Neural progenitor cell (in vitro differentiated cells): ENCODE measurements at regions not wholly inside any gene's neighbourhood (a gene's known extent, or its start where the extent isn't known, plus 50 kb on each side); places are given as distances from the start of the nearest gene placed in this dataset.
A peak's percentile ranks its signal among the peaks of the same experiment; 100 is the strongest.
"Not testable (repeated sequence)": the region's sequence is repeated elsewhere in the genome, so short reads cannot be mapped to it uniquely, and the experiment has no call there.

Experiments
- DNase-seq: peaks from one replicate; pipeline ENCODE4 v3.0.0-alpha.2; 2016; ENCODE audit warnings: low spot score
- H2AFZ ChIP-seq: fragments of 200-600 bp; sonication (generic); replicated peaks from 2 replicates; pipeline ENCODE4 v1.6.1; 2016; ENCODE audit warnings: antibody characterized with exemption
- H3F3A ChIP-seq: fragments of 200-600 bp; sonication (generic); 2 replicates; pipeline ENCODE4 v1.6.1; 2016; ENCODE audit warnings: antibody characterized with exemption, low read depth
- H3K27ac ChIP-seq: fragments of 200-600 bp; sonication (generic); 2 replicates; pipeline ENCODE4 v1.5.1; 2016; ENCODE audit warnings: mild to moderate bottlenecking
- H3K27me3 ChIP-seq: fragments of 200-600 bp; sonication (generic); 2 replicates; pipeline ENCODE4 v1.6.1; 2016; ENCODE audit warnings: mild to moderate bottlenecking, moderate library complexity
- H3K36me3 ChIP-seq: fragments of 200-600 bp; sonication (generic); 2 replicates; pipeline ENCODE4 v1.5.1; 2016
- H3K4me1 ChIP-seq: fragments of 200-600 bp; sonication (generic); 2 replicates; pipeline ENCODE4 v1.6.1; 2016; ENCODE audit warnings: mixed run types
- H3K4me2 ChIP-seq: fragments of 200-600 bp; sonication (generic); 2 replicates; pipeline ENCODE4 v1.6.1; 2016
- H3K4me3 ChIP-seq: fragments of 200-600 bp; sonication (generic); 2 replicates; pipeline ENCODE4 v1.5.1; 2016
- H3K79me2 ChIP-seq: fragments of 200-600 bp; sonication (generic); 2 replicates; pipeline ENCODE4 v1.6.1; 2016; ENCODE audit warnings: low read depth
- H3K9ac ChIP-seq: fragments of 200-600 bp; sonication (generic); 2 replicates; pipeline ENCODE4 v1.6.1; 2016
- H3K9me3 ChIP-seq: fragments of 200-600 bp; sonication (generic); 2 replicates; pipeline ENCODE4 v1.5.1; 2016; ENCODE audit warnings: low read depth
- H4K20me1 ChIP-seq: fragments of 200-600 bp; sonication (generic); 2 replicates; pipeline ENCODE4 v1.6.1; 2016; ENCODE audit warnings: low read depth
- H3K27ac Mint-ChIP-seq: 3 replicates; pipeline ENCODE4 v1.8.0; 2021; ENCODE audit warnings: mixed read lengths
- H3K27me3 Mint-ChIP-seq: 2 replicates; pipeline ENCODE4 v1.8.0; 2022; ENCODE audit warnings: low read depth, mild to moderate bottlenecking, inconsistent platforms, moderate library complexity, mixed read lengths; ENCODE audit not compliant: insufficient read depth
- H3K36me3 Mint-ChIP-seq: 3 replicates; pipeline ENCODE4 v1.8.0; 2021; ENCODE audit warnings: mixed read lengths
- H3K4me1 Mint-ChIP-seq: 3 replicates; pipeline ENCODE4 v1.8.0; 2021; ENCODE audit warnings: mixed read lengths
- H3K4me3 Mint-ChIP-seq: 3 replicates; pipeline ENCODE4 v1.8.0; 2021; ENCODE audit warnings: mild to moderate bottlenecking, moderate library complexity, mixed read lengths
- H3K9me3 Mint-ChIP-seq: 3 replicates; pipeline ENCODE4 v1.8.0; 2020; ENCODE audit warnings: mixed read lengths
- CTCF ChIP-seq: fragments of 200-600 bp; sonication (generic); IDR thresholded peaks from 2 replicates; pipeline ENCODE4 v1.5.1; 2017; ENCODE audit warnings: antibody characterized with exemption, mild to moderate bottlenecking
- EZH2 ChIP-seq: fragments of 200-600 bp; sonication (generic); IDR thresholded peaks from 2 replicates; pipeline ENCODE4 v1.6.1; 2017; ENCODE audit warnings: antibody characterized with exemption, mild to moderate bottlenecking, moderate library complexity
- EZH2phosphoT487 ChIP-seq: fragments of 200-600 bp; sonication (generic); IDR thresholded peaks from 2 replicates; pipeline ENCODE4 v1.6.1; 2017; ENCODE audit warnings: antibody characterized with exemption

GRCh38 chr1:68777851-68778250 is 281.0 kb upstream of the DEPDC1 start:
- H3K36me3 Mint-ChIP-seq: peaks cover 2% of the 10 kb centered on the region

DNA sequence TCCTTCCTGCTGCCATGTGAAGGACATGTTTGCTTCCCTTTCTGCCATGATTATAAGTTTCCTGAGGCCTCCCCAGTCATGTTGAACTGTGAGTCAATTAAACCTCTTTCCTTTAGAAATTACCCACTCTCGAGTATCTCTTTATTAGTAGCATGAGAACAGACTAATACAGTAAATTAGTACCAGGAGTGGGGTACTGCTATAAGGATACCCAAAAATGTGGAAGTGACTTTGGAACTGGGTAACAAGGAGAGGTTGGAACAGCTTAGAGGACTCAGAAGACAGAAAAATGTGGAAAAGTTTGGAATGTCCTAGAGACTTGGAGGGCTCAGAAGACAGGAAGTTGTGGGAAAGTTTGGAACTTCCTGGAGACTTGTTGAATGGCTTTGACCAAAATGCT is 283.0 kb upstream of the DEPDC1 start:
- not testable (repeated sequence) for H3K9me3 ChIP-seq, H4K20me1 ChIP-seq, H3K36me3 Mint-ChIP-seq, H3K79me2 ChIP-seq, H3F3A ChIP-seq, H3K4me1 ChIP-seq, H3K27me3 Mint-ChIP-seq, H3K36me3 ChIP-seq, H3K4me3 Mint-ChIP-seq, H3K27ac ChIP-seq, H3K4me2 ChIP-seq, H3K9ac ChIP-seq, DNase-seq, H3K27me3 ChIP-seq, H2AFZ ChIP-seq, H3K27ac Mint-ChIP-seq, H3K4me3 ChIP-seq, H3K4me1 Mint-ChIP-seq
- peaks cover 11% of the 10 kb centered on the region for H3K9me3 Mint-ChIP-seq

More at GRCh38 chr1:68777851-68778250, 281.0 kb upstream of the DEPDC1 start:
- H3K9me3 Mint-ChIP-seq: peaks cover 11% of the 10 kb centered on the region
- Histone ChIP-seq H2AFZ (no peak overlapping the region), H3K4me2 (no peak overlapping the region), H3K27ac (no peak overlapping the region), H3K4me3 (no peak overlapping the region), H3K9me3 (no peaks in the 10 kb centered on the region), H4K20me1 (no peaks in the 10 kb centered on the region), H3F3A (no peaks in the 10 kb centered on the region), H3K4me1 (no peaks in the 10 kb centered on the region), H3K27me3 (no peaks in the 10 kb centered on the region), H3K79me2 (no peaks in the 10 kb centered on the region), H3K9ac (no peak overlapping the region), H3K36me3 (no peaks in the 10 kb centered on the region)
- no peak for DNase-seq
- H3K27me3 Mint-ChIP-seq: no peaks in the 10 kb centered on the region
- TF ChIP-seq EZH2phosphoT487 (no peak), EZH2 (no peak), CTCF (no peak)
- no peak overlapping the region for H3K27ac Mint-ChIP-seq
- H3K4me1 Mint-ChIP-seq: no peaks in the 10 kb centered on the region
- H3K4me3 Mint-ChIP-seq: no peak overlapping the region

GRCh38 chr1:68780919-68781318 is 284.0 kb upstream of the DEPDC1 start:
- peaks cover 2% of the 10 kb centered on the region for H3K36me3 Mint-ChIP-seq
- no peak overlapping the region for H3K9ac ChIP-seq
- no peak overlapping the region for H3K4me3 Mint-ChIP-seq
- H3F3A ChIP-seq: no peaks in the 10 kb centered on the region
- H3K4me2 ChIP-seq: no peak overlapping the region
- H3K27me3 ChIP-seq: no peaks in the 10 kb centered on the region
- TF ChIP-seq EZH2: no peak
- no peak for TF ChIP-seq EZH2phosphoT487
- no peak for TF ChIP-seq CTCF
- H3K79me2 ChIP-seq: no peaks in the 10 kb centered on the region
- no peak overlapping the region for H2AFZ ChIP-seq
- no peak overlapping the region for H3K27ac ChIP-seq
- no peak for DNase-seq
- no peaks in the 10 kb centered on the region for H3K4me1 ChIP-seq
- no peaks in the 10 kb centered on the region for H3K4me1 Mint-ChIP-seq
- H3K36me3 ChIP-seq: no peaks in the 10 kb centered on the region
- no peaks in the 10 kb centered on the region for H3K27me3 Mint-ChIP-seq
- no peak overlapping the region for H3K4me3 ChIP-seq
- H3K27ac Mint-ChIP-seq: no peak overlapping the region
- H4K20me1 ChIP-seq: no peaks in the 10 kb centered on the region
- H3K9me3 Mint-ChIP-seq: peaks cover 11% of the 10 kb centered on the region
- no peaks in the 10 kb centered on the region for H3K9me3 ChIP-seq

DNA sequence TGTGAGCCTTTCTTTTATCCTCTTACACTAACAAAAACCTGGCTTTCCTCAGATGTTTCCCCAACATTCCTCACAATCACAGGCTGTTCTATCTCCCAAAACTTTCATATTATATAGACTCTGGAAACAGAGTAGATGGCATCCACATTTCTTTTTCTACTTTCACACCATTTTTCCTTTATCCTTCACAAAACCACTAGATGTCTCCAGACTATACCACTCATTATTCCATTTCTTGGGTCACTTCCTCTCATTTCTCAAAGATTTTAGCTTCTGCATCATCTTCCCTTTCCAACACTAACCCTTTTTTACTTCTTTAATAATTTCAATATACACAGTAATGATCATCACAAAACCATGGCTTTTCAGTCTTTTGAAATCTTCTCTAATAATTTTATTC is 286.0 kb upstream of the DEPDC1 start:
- Mint-ChIP-seq H3K4me3 (no peak overlapping the region), H3K27ac (no peak overlapping the region), H3K36me3 (peaks cover 2% of the 10 kb centered on the region), H3K9me3 (peaks cover 11% of the 10 kb centered on the region), H3K4me1 (no peaks in the 10 kb centered on the region), H3K27me3 (no peaks in the 10 kb centered on the region)
- Histone ChIP-seq H3K27ac (no peak overlapping the region), H3K36me3 (no peaks in the 10 kb centered on the region), H3K9me3 (no peaks in the 10 kb centered on the region), H4K20me1 (no peaks in the 10 kb centered on the region), H3K4me1 (no peaks in the 10 kb centered on the region), H3K79me2 (no peaks in the 10 kb centered on the region), H3K4me2 (no peak overlapping the region), H2AFZ (no peak overlapping the region), H3K9ac (no peak overlapping the region), H3F3A (no peaks in the 10 kb centered on the region), H3K4me3 (no peak overlapping the region), H3K27me3 (no peaks in the 10 kb centered on the region)
- TF ChIP-seq EZH2phosphoT487 (no peak), CTCF (peak; percentile 32)
- no peak for DNase-seq
